Parathyroid adenoma (tissue), 2 donors: ENCODE measurements at regions not wholly inside any gene's neighbourhood (a gene's known extent, or its start where the extent isn't known, plus 50 kb on each side); places are given as distances from the start of the nearest gene placed in this dataset.
A peak's percentile ranks its signal among the peaks of the same experiment; 100 is the strongest.

Experiments
- H2AFZ ChIP-seq: fragments of 300-600 bp; sonication (generic); one replicate; pipeline ENCODE4 v1.7.0; 2017; ENCODE audit warnings: antibody characterized with exemption, mild to moderate bottlenecking
- H3K27ac ChIP-seq: fragments of 300-600 bp; sonication (generic); one replicate; pipeline ENCODE4 v1.7.0; 2017
- H3K27me3 ChIP-seq: fragments of 300-600 bp; sonication (generic); one replicate; pipeline ENCODE4 v1.7.0; 2017; ENCODE audit warnings: low read length; ENCODE audit not compliant: control insufficient read depth, insufficient read depth
- H3K36me3 ChIP-seq: fragments of 300-600 bp; sonication (generic); one replicate; pipeline ENCODE4 v1.7.0; 2017; ENCODE audit warnings: low read length; ENCODE audit not compliant: control insufficient read depth, insufficient read depth
- H3K4me1 ChIP-seq: fragments of 300-600 bp; sonication (generic); one replicate; pipeline ENCODE4 v1.7.0; 2017; ENCODE audit warnings: control low read depth
- H3K4me2 ChIP-seq: fragments of 300-600 bp; sonication (generic); one replicate; pipeline ENCODE4 v1.7.0; 2017; ENCODE audit warnings: low read length
- H3K4me3 ChIP-seq: fragments of 300-600 bp; sonication (generic); one replicate; pipeline ENCODE4 v1.7.0; 2017; ENCODE audit warnings: low read depth, low read length
- H3K79me2 ChIP-seq: fragments of 300-600 bp; sonication (generic); one replicate; pipeline ENCODE4 v1.7.0; 2017; ENCODE audit warnings: control low read depth
- H3K9ac ChIP-seq: fragments of 300-600 bp; sonication (generic); one replicate; pipeline ENCODE4 v1.7.0; 2017; ENCODE audit warnings: mild to moderate bottlenecking
- H3K9me3 ChIP-seq: fragments of 300-600 bp; sonication (generic); one replicate; pipeline ENCODE4 v1.7.0; 2017; ENCODE audit warnings: low read length; ENCODE audit not compliant: control insufficient read depth
- TF ChIP-seq, protein P1 (sequence below): fragments of 300-600 bp; sonication (generic); IDR thresholded peaks from one replicate; pipeline ENCODE4 v1.7.0; 2017; ENCODE audit warnings: antibody characterized with exemption, mild to moderate bottlenecking
- donor health status: primary hyperparathyroidism.

DNA sequence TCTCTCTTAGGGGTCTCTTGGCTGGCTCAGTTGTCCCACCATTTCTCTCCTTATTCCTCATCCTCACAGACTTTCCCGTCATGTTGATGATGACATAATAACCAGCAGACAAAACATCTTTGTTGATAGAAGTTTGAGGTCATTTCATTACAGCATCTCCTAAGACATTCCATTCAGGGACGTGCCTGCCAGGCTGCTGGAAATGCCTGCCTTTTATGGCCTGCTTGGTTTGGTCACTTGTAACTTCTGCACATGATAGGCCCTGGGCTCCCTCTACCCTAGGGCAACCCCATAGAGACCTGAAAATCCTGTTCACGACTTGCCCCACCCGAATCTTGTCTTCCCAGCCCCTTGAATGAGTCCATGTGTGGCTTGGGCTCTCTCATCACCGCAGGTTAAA is 81.7 kb downstream of the SDC1 start:
- Histone ChIP-seq H3K4me3 (no peak overlapping the region), H3K4me2 (no peak overlapping the region), H3K36me3 (no peaks in the 10 kb centered on the region), H3K79me2 (no peaks in the 10 kb centered on the region), H2AFZ (no peak overlapping the region), H3K9ac (no peak overlapping the region), H3K27ac (no peak overlapping the region), H3K27me3 (no peaks in the 10 kb centered on the region), H3K9me3 (no peaks in the 10 kb centered on the region), H3K4me1 (no peaks in the 10 kb centered on the region)
- TF ChIP-seq, protein P1, sequence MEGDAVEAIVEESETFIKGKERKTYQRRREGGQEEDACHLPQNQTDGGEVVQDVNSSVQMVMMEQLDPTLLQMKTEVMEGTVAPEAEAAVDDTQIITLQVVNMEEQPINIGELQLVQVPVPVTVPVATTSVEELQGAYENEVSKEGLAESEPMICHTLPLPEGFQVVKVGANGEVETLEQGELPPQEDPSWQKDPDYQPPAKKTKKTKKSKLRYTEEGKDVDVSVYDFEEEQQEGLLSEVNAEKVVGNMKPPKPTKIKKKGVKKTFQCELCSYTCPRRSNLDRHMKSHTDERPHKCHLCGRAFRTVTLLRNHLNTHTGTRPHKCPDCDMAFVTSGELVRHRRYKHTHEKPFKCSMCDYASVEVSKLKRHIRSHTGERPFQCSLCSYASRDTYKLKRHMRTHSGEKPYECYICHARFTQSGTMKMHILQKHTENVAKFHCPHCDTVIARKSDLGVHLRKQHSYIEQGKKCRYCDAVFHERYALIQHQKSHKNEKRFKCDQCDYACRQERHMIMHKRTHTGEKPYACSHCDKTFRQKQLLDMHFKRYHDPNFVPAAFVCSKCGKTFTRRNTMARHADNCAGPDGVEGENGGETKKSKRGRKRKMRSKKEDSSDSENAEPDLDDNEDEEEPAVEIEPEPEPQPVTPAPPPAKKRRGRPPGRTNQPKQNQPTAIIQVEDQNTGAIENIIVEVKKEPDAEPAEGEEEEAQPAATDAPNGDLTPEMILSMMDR = no peak

DNA sequence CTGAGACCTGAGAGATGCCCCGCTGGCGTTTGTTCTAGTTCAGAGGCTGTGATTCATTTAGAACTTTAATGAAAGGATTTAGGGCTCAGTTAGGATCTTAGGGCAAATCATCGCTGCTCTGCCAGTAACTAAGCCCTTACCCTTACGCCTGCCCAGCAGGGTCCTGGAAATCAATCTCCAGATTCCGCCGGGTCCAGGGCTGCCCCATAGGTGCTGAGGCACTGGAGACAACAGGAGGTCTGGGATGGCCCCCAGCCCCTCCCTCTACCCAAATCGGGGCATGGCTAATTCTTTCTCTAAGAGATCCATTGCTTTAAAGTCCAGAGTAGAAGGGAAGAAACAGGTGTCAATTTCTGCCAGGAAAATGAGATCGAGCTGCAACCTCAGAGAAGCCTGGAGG is 83.1 kb downstream of the SDC1 start:
- Histone ChIP-seq H3K4me1 (no peaks in the 10 kb centered on the region), H3K9ac (no peak overlapping the region), H3K4me3 (no peak overlapping the region), H3K27ac (no peak overlapping the region), H3K9me3 (no peaks in the 10 kb centered on the region), H3K36me3 (no peaks in the 10 kb centered on the region), H2AFZ (peak overlapping the region; percentile 22), H3K79me2 (no peaks in the 10 kb centered on the region), H3K27me3 (no peaks in the 10 kb centered on the region), H3K4me2 (no peak overlapping the region)
- TF ChIP-seq, protein P1 = no peak

DNA sequence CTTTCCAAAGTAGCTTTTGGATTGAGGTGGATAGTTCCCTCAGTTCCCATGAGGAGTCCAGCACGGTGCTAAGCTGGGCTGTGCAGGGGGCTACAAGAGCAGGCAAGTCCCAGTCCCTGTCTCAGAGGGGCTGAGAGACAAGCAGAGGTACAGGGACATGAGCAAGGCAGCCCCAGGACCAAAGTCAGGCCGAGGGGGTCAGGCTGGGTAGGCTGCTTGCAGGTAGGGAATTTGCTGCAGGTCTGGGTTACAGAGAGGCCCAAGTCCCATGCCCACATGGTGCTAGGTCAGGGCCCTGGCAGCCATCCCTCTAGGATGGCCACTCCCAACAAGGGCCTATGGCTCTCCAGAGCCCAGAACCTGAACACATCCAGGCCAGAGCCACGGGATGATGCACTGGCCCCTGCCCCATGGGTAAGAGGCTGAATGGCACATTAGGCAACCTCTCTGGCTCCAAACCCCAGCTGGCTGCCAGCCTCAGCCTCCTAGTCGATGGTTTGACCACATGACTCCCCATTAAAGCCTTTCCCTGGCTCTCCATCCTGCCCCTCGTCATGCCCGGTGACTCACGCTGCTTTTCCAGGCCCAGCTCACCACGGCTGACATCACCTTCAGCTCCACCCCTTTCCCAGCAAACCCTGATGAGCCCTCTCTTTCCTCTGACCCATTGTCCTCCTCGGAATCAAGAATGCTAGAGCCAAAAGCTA is 83.7 kb downstream of the SDC1 start:
- no peaks in the 10 kb centered on the region for H3K36me3 ChIP-seq
- TF ChIP-seq, protein P1 = no peak
- no peak overlapping the region for H3K4me2 ChIP-seq
- no peaks in the 10 kb centered on the region for H3K9me3 ChIP-seq
- no peak overlapping the region for H3K27ac ChIP-seq
- no peaks in the 10 kb centered on the region for H3K27me3 ChIP-seq
- no peaks in the 10 kb centered on the region for H3K4me1 ChIP-seq
- peak overlapping the region; percentile 22 for H2AFZ ChIP-seq
- H3K4me3 ChIP-seq = no peak overlapping the region
- H3K79me2 ChIP-seq = no peaks in the 10 kb centered on the region
- H3K9ac ChIP-seq = no peak overlapping the region

DNA sequence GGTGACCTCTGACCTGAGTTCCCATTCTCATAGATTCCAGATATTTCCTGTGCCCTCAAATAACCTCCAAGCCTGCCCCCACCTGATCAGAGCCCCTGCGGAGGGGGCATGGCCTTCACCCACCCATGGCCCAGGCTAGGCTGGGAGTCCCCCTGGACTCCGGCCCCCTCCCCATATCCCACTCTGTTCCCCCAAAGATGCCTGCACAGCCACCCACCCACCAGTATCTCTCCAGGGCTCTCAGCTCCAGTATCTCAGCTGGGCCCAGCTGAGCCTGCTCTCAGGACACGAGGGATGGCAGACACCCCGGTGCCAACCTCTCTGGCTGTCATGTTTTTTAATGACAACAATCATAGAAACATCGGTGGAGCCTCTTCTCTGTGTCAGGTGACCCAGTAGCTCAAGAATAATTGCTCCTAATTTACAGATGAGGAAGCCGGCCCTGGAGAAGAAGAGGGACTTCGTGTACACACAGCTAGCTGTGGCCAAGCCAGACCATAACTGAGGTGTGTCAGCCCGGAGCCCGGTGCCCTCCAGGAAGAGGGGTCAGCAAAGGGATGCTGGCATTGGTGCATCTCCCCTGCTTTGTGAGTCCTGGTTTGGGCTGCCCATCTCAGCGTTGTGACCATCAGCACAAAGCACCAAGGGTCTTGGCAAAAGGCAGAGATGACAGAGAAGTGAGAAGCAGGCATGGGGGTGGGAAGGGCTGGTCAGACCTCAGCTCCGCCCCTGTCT is 84.4 kb downstream of the SDC1 start:
- Histone ChIP-seq H3K36me3 (no peaks in the 10 kb centered on the region), H3K4me3 (no peak overlapping the region), H2AFZ (no peak overlapping the region), H3K4me2 (no peak overlapping the region), H3K9me3 (no peaks in the 10 kb centered on the region), H3K4me1 (no peaks in the 10 kb centered on the region), H3K27ac (no peak overlapping the region), H3K27me3 (no peaks in the 10 kb centered on the region), H3K79me2 (no peaks in the 10 kb centered on the region), H3K9ac (no peak overlapping the region)
- TF ChIP-seq, protein P1 = no peak
